ENCODE measurements at regions not wholly inside any gene's neighbourhood (a gene's known extent, or its start where the extent isn't known, plus 50 kb on each side); places are given as distances from the start of the nearest gene placed in this dataset.
"Not testable (repeated sequence)": the region's sequence is repeated elsewhere in the genome, so short reads cannot be mapped to it uniquely, and the experiment has no call there.

- no peak for DNase-seq
These were observed 197.5 kb upstream of the LRRC3B start for GRCh38 chr3:26425076-26425475.

DNA sequence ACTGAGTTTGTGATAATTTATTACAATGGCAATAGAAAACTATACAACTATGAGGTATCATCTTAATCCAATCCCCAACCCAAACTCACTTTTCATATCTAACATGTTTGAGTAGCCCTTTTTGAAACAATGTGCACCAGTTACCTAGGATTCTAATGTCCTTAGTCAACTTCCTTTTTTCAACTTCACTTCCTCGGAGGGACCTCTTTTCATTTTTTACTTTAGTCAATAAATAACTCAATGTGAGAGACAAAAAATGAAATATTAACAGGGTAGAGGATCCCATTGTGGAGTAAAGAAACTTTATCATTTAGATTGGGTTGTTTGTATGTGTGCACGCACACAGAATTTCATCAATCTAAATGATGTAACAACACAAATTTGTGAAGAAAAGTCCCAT lies 193.6 kb upstream of the LRRC3B start:
- DNase-seq: no peak

- DNase-seq: no peak
These were observed 184.9 kb upstream of the LRRC3B start for GRCh38 chr3:26437678-26438077.

DNA sequence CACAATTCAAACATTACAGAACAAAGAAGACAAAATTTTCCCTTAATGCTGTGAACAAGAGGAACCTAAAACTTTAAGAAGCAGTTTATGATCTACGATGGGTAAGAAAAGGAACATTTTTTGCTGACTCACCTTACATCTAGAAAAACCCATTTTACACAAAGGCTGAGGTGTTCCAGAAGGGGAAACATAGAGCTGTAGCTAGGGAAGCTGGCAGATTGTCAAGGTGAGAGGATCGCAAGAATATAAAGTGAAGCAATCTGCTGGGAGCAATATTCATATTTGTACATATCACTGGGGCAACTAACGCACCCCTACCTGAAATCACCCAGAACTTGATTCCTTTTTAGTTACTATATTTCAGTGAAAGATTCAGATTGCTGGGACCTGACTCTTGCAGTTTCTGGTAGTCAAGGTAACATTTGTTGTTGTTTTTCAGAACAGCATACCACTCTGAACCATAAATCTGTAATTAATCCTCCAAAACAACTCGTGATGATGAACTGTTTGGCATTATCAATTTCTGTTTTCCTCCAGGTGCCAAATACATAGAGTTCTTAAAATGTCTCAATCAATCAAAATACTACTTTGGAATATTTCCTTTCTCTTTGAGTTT lies 184.1 kb upstream of the LRRC3B start:
- no peak for DNase-seq

GRCh38 chr3:26438981-26439884 lies 183.3 kb upstream of the LRRC3B start:
- DNase-seq: no peak

DNA sequence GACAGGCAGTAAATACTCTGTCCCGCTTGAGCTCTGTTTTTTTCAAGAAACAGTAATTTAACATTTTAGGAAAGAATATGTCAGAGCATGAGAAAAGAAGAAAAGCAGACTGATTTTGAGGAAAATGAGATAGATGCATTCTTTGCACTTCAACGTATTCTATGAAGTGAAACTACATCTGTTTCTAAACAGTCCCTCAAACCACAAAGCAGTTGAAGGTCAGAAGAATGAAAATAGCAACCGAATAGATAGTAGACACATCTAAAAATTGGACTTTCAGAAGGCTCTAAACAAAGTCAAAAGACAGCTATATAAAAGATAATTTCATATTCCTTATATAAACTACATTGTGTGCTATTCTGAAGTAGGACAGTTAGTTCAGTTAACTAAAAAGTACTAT lies 172.6 kb upstream of the LRRC3B start:
- no peak for DNase-seq

DNA sequence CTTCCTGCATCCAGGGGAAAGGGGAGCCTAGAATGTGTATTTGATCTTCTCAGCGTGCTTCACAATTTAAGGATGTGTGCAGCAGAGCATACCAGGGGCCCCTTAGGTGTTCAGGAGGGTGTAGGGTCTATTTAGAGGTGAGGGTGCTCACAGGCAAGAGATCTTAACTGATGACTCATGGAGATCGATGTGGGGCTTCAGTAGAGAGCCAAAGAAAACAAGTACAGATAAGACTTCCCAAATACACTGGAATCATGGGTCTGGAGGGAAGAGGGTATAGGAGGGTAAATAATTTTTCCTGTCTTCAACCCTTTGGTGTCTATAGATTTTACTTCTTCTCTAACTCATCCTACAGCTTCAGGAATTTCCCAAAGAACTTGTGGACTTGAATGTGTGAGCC lies 170.2 kb upstream of the LRRC3B start:
- DNase-seq: no peak

- no peak for DNase-seq
These were observed 161.6 kb upstream of the LRRC3B start for GRCh38 chr3:26460985-26461384.

- DNase-seq: no peak
These were observed 150.2 kb upstream of the LRRC3B start for GRCh38 chr3:26472345-26472744.

DNA sequence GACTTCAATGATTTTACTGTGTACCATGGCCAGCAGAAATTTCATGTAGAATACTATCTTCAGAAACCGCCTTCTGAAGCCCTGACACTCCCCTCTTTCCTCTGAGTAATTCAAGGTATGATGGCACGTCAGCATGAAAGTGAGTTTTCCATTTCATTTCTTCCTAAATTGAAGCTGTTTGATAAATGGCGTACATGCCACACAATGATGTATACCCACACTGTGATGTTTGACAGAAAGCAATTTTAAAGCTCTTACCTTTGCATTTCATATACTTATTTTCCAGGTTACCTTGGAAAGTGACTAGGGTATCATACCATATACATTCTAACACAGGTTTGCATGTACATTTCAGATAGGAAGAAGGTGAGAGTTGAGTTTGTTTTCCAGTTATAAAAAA lies 147.9 kb upstream of the LRRC3B start:
- DNase-seq: no peak

GRCh38 chr3:26480377-26480776 lies 142.2 kb upstream of the LRRC3B start:
- no peak for DNase-seq

- no peak for DNase-seq
These were observed 138.4 kb upstream of the LRRC3B start for GRCh38 chr3:26484140-26484539.

DNA sequence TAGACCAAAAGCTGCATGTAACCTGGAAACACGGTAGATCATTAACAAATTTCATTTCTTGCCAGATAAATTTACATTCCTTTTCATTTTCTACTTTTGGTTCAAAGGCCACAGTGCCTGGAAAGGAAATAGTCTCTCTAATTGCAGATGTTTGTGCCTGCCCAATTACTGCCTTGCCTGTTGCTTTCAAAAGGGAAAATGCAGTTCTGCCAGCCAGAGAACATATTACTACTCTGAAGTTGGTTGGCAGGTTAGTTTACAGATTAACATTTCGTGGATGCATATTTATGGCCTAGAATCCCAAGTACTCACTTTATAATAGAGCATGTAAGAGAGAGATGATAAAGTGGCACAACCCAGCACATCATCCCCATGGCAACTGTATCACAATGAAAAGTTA lies 124.3 kb upstream of the LRRC3B start:
- no peak for DNase-seq

- no peak for DNase-seq
These were observed 117.2 kb upstream of the LRRC3B start for GRCh38 chr3:26505399-26505798.

DNA sequence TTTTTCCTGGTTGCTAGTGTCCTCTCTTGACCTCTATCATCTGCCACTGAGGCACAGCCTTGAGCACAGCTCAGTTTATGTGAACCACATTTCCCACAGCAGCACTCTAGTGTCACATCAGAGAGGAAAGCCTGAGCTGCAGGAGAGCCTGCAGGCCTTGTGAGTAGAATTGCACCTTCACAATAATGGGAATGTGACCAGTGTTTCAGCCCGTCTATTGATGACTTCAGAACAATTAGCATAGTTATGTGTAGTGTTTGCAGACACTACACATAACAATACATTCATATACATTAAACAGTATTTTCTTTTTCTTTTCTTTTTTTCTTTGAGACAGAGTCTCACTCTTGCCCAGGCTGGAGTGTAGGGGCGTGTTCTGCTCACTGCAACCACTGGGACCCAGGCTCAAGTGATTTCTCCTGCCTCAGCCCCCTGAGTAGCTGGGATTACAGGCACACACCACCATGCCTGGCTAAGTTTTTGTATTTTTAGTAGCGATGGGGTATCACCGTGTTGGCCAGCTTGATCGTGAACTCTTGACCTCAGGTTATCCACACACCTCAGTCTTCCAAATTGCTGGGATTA lies 108.0 kb upstream of the LRRC3B start:
- not testable (repeated sequence) for DNase-seq

DNA sequence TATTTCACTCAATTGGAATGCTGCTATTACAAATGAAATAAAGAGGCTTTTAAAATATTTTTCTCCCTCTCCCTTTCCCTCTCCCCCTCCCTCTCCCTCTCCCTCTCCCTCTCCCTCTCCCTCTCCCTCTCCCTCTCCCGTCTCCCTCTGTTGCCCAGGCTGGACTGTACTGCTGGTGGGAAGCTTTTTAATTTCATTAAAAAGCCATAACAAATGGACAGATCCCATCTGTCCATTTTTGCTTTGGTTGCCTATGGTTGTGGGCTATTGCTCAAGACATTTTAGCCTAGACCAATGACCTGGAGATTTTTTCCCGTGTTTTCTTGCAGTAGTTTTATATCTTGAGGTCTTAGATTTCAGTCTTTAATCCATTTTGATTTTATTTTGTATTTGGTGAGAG lies 107.2 kb upstream of the LRRC3B start:
- no peak for DNase-seq

GRCh38 chr3:26521261-26521660 lies 101.3 kb upstream of the LRRC3B start:
- DNase-seq: no peak

- no peak for DNase-seq
These were observed 99.7 kb upstream of the LRRC3B start for GRCh38 chr3:26522919-26523318.

DNA sequence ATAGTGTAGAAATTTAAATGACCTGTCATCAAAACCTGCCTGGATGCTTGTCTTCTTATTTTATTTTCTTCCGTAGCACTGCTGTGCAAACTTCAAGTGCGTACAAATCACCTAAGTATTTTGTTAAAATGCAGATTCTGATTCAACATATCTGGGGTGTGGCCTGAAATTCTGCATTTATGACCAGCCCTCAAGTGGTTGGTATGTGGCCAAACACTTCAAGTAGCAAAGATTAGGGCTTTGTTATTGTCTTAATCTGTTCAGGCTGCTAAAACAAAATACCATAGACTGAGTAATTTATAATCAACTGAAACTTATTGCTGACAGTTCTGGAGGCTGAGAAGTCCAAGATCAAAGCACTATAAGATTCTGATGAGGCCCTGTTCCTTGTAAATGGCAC lies 97.6 kb upstream of the LRRC3B start:
- DNase-seq: no peak

DNA sequence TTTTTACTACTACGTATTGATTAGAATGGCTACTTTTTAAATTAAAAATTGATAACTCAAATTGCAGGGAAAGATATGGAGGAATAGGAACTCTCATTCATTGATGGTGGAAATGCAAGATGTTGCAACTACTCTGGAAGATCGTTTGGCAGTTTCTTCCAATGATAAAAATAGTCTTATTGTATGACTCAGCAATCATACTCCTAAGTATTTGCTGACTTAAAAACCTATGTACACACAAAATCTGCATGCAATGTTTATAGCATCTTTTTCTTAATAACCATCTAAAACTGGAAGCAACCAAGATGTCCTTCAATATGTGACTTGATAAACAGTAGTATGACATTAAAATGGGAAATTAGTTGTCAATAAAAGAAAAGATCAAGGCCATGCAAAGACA lies 87.4 kb upstream of the LRRC3B start:
- DNase-seq: no peak

GRCh38 chr3:26536955-26537354 lies 85.6 kb upstream of the LRRC3B start:
- DNase-seq: no peak

GRCh38 chr3:26550413-26550812 lies 72.2 kb upstream of the LRRC3B start:
- no peak for DNase-seq

GRCh38 chr3:26556637-26557036 lies 65.9 kb upstream of the LRRC3B start:
- no peak for DNase-seq

GRCh38 chr3:26558257-26558656 lies 64.3 kb upstream of the LRRC3B start:
- no peak for DNase-seq

Measured in 8988T (cell line).